Upper lobe of left lung (tissue), 4 donors: ENCODE measurements at regions not wholly inside any gene's neighbourhood (a gene's known extent, or its start where the extent isn't known, plus 50 kb on each side); places are given as distances from the start of the nearest gene placed in this dataset.

Experiments used
- EP300 ChIP-seq, 4 donors: sonication (generic); formaldehyde crosslinking; IDR thresholded peaks; one replicate each; pipeline ENCODE4 v1.5.1; 2017; ENCODE audit warnings: antibody characterized with exemption in 4 of 4, control low read depth in 2 of 4
- POLR2A ChIP-seq, 4 donors: fragments of 450-650 bp; IDR thresholded peaks; one replicate each; pipeline ENCODE4 v1.5.1; 2016 to 2017; ENCODE audit warnings: antibody characterized with exemption in 4 of 4, mild to moderate bottlenecking in 2 of 4
- TF ChIP-seq, protein P1 (sequence below), 6 experiments: fragments of 450-650 bp in 4 of 6; fragments of 200-600 bp in 2 of 6; sonication (generic) in 2 of 6; IDR thresholded peaks; one replicate each; pipeline ENCODE4 v1.5.1; 2016 to 2019; ENCODE audit warnings: antibody characterized with exemption in 6 of 6

DNA sequence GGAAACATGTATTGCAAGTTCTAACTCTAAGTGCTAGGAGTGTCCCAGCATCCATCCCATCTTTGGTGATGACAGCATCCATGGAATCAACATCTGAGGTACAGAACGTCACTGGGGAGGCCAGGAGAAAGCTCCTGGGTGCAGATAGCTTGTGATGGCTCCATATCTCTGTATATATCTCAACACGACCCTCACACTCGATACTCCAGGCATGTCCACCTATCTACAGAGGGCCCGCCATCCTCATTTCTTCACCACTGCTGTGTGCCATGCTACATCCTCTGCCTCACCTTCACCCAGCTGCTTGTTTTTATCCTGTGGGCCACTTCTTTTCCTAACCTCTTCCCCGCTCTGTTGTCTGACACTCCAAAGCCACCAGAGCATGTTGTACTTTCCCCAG, 100.4 kb upstream of the SERP2 start:
- TF ChIP-seq EP300 (IDR thresholded peaks at IDR 0.05): no peak
- TF ChIP-seq, protein P1, sequence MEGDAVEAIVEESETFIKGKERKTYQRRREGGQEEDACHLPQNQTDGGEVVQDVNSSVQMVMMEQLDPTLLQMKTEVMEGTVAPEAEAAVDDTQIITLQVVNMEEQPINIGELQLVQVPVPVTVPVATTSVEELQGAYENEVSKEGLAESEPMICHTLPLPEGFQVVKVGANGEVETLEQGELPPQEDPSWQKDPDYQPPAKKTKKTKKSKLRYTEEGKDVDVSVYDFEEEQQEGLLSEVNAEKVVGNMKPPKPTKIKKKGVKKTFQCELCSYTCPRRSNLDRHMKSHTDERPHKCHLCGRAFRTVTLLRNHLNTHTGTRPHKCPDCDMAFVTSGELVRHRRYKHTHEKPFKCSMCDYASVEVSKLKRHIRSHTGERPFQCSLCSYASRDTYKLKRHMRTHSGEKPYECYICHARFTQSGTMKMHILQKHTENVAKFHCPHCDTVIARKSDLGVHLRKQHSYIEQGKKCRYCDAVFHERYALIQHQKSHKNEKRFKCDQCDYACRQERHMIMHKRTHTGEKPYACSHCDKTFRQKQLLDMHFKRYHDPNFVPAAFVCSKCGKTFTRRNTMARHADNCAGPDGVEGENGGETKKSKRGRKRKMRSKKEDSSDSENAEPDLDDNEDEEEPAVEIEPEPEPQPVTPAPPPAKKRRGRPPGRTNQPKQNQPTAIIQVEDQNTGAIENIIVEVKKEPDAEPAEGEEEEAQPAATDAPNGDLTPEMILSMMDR (IDR thresholded peaks at IDR 0.05): no peak
- TF ChIP-seq POLR2A (IDR thresholded peaks at IDR 0.05): no peak
